A549 (cell line): ENCODE measurements at regions not wholly inside any gene's neighbourhood (a gene's known extent, or its start where the extent isn't known, plus 50 kb on each side); places are given as distances from the start of the nearest gene placed in this dataset.

Source experiments
- CBX2 ChIP-seq: fragments of 200-600 bp; sonication (generic); IDR thresholded peaks from 2 replicates; pipeline ENCODE4 v1.6.1; 2016; ENCODE audit warnings: low read depth, mild to moderate bottlenecking, borderline replicate concordance
- EHF ChIP-seq: fragments of 250-450 bp; sonication (Bioruptor Pico); IDR thresholded peaks from 2 replicates; pipeline ENCODE4 v1.5.0; 2020; ENCODE audit warnings: mild to moderate bottlenecking
- POLR2A ChIP-seq: IDR thresholded peaks from 2 replicates; pipeline ENCODE4 v1.6.1; 2012; ENCODE audit warnings: mild to moderate bottlenecking, low read length
- RAD21 ChIP-seq, 2 experiments: fragments of >200 bp in 1 of 2; sonication (Bioruptor Twin) in 1 of 2; formaldehyde crosslinking in 1 of 2; IDR thresholded peaks in 1 of 2; conservative IDR thresholded peaks in 1 of 2; 2 replicates in 1 of 2; 3 replicates in 1 of 2; pipeline ENCODE4 v1.6.1; 2012 to 2018; ENCODE audit warnings: inconsistent platforms in 1 of 2
- TF ChIP-seq, protein P1 (sequence below): fragments of >200 bp; sonication (Bioruptor Twin); formaldehyde crosslinking; IDR thresholded peaks from 3 replicates; pipeline ENCODE4 v1.5.1; 2016
- TF ChIP-seq, protein P2 (sequence below): fragments of >200 bp; sonication (Bioruptor Twin); formaldehyde crosslinking; IDR thresholded peaks from 3 replicates; pipeline ENCODE4 v1.6.1; 2016
- TF ChIP-seq, protein P3 (sequence below): IDR thresholded peaks from 2 replicates; pipeline ENCODE4 v1.6.1; 2012
- TF ChIP-seq, protein P4 (sequence below): fragments of 450-650 bp; IDR thresholded peaks from 2 replicates; pipeline ENCODE4 v1.6.1; 2014; ENCODE audit warnings: antibody characterized with exemption

DNA sequence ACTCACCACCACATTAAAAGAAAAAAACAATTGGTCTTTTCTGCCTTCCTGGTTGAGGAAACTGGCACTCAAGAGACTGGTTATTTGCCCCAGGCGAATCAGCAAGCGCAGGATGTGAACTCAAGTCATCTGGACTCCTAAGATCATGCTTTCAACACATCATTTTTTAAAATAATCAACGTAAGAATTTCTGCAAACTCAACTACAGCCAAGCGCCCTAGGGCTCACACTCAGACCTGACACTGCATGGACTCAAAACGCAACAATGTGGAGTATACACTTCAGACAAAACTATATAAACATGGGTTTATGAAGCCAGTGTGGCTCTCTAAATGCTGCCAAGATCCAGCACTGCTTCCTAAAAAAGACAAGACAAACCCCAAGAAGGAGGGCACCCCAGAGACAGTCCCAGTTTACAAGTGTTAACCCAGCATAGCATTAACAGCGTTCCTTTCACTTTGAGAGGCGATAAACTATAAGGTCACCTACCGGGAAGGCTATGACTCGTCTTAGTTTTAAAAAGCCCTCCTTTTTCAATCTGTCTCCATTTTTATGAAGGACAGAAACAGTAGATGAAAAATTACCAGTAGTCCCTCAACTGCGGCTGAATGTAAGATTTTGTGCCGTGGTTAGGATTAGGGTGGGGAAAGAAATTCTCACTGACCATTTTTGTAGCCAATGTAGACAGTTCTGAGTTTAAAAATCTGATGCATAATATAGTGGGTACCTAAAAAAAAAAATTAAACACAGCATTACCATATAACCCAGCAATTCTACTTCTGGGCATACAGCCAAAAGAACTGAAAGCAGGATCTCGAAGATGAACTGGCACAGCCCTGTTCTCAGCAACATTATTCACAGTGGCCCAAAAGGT lies 54.8 kb downstream of the SIPA1L2 start:
- TF ChIP-seq, protein P1, sequence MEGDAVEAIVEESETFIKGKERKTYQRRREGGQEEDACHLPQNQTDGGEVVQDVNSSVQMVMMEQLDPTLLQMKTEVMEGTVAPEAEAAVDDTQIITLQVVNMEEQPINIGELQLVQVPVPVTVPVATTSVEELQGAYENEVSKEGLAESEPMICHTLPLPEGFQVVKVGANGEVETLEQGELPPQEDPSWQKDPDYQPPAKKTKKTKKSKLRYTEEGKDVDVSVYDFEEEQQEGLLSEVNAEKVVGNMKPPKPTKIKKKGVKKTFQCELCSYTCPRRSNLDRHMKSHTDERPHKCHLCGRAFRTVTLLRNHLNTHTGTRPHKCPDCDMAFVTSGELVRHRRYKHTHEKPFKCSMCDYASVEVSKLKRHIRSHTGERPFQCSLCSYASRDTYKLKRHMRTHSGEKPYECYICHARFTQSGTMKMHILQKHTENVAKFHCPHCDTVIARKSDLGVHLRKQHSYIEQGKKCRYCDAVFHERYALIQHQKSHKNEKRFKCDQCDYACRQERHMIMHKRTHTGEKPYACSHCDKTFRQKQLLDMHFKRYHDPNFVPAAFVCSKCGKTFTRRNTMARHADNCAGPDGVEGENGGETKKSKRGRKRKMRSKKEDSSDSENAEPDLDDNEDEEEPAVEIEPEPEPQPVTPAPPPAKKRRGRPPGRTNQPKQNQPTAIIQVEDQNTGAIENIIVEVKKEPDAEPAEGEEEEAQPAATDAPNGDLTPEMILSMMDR, result no peak
- no peak for TF ChIP-seq CBX2
- TF ChIP-seq, protein P2, sequence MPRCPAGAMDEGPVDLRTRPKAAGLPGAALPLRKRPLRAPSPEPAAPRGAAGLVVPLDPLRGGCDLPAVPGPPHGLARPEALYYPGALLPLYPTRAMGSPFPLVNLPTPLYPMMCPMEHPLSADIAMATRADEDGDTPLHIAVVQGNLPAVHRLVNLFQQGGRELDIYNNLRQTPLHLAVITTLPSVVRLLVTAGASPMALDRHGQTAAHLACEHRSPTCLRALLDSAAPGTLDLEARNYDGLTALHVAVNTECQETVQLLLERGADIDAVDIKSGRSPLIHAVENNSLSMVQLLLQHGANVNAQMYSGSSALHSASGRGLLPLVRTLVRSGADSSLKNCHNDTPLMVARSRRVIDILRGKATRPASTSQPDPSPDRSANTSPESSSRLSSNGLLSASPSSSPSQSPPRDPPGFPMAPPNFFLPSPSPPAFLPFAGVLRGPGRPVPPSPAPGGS, result no peak
- no peak for TF ChIP-seq EHF (CRISPR knock-in tag)
- TF ChIP-seq, protein P3, sequence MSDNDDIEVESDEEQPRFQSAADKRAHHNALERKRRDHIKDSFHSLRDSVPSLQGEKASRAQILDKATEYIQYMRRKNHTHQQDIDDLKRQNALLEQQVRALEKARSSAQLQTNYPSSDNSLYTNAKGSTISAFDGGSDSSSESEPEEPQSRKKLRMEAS, result no peak
- no peak for TF ChIP-seq POLR2A
- TF ChIP-seq, protein P4, sequence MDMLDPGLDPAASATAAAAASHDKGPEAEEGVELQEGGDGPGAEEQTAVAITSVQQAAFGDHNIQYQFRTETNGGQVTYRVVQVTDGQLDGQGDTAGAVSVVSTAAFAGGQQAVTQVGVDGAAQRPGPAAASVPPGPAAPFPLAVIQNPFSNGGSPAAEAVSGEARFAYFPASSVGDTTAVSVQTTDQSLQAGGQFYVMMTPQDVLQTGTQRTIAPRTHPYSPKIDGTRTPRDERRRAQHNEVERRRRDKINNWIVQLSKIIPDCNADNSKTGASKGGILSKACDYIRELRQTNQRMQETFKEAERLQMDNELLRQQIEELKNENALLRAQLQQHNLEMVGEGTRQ, result no peak
- TF ChIP-seq RAD21 (conservative IDR thresholded peaks at IDR 0.05 in 1 of 2, IDR thresholded peaks at IDR 0.05 in 1 of 2), result no peak
